GM19324 (cell line): ENCODE measurements at regions not wholly inside any gene's neighbourhood (a gene's known extent, or its start where the extent isn't known, plus 50 kb on each side); places are given as distances from the start of the nearest gene placed in this dataset.

ENCODE experiments used
- ATAC-seq: cut with Tn5 transposase; IDR thresholded peaks from one replicate; pipeline ENCODE4 v1.9.1; 2021; ENCODE audit warnings: mild to moderate bottlenecking, moderate library complexity; ENCODE audit not compliant: unreplicated experiment, low FRiP score

- no peak for ATAC-seq
Measured at GRCh38 chrX:39514801-39515200, 583.0 kb downstream of the BCOR start.

GRCh38 chrX:39516427-39516841, 581.3 kb downstream of the BCOR start:
- no peak for ATAC-seq

- no peak for ATAC-seq
Measured at GRCh38 chrX:39518476-39519029, 579.2 kb downstream of the BCOR start.

- ATAC-seq: no peak
Measured at GRCh38 chrX:39519030-39519488, 578.7 kb downstream of the BCOR start.

- no peak for ATAC-seq
Measured at GRCh38 chrX:39519566-39520301, 578.0 kb downstream of the BCOR start.

GRCh38 chrX:39525758-39526157, 572.0 kb downstream of the BCOR start:
- ATAC-seq: no peak

- no peak for ATAC-seq
Measured at GRCh38 chrX:39527025-39527424, 570.7 kb downstream of the BCOR start.

GRCh38 chrX:39528161-39528916, 569.4 kb downstream of the BCOR start:
- ATAC-seq: no peak

GRCh38 chrX:39532761-39533160, 565.0 kb downstream of the BCOR start:
- ATAC-seq: no peak

GRCh38 chrX:39534949-39535348, 562.8 kb downstream of the BCOR start:
- ATAC-seq: no peak

GRCh38 chrX:39536211-39536610, 561.5 kb downstream of the BCOR start:
- no peak for ATAC-seq

GRCh38 chrX:39541881-39542280, 555.9 kb downstream of the BCOR start:
- ATAC-seq: no peak

- no peak for ATAC-seq
Measured at GRCh38 chrX:39542316-39542715, 555.4 kb downstream of the BCOR start.

GRCh38 chrX:39550795-39551361, 546.9 kb downstream of the BCOR start:
- no peak for ATAC-seq

- ATAC-seq: no peak
Measured at GRCh38 chrX:39551762-39552161, 546.0 kb downstream of the BCOR start.

- ATAC-seq: no peak
Measured at GRCh38 chrX:39555431-39555830, 542.3 kb downstream of the BCOR start.

GRCh38 chrX:39556056-39556455, 541.7 kb downstream of the BCOR start:
- ATAC-seq: no peak

- no peak for ATAC-seq
Measured at GRCh38 chrX:39559229-39559628, 538.5 kb downstream of the BCOR start.

- no peak for ATAC-seq
Measured at GRCh38 chrX:39560271-39560670, 537.5 kb downstream of the BCOR start.

GRCh38 chrX:39563178-39563577, 534.6 kb downstream of the BCOR start:
- ATAC-seq: no peak

GRCh38 chrX:39564751-39565150, 533.0 kb downstream of the BCOR start:
- no peak for ATAC-seq
